PC-9 (cell line): ENCODE measurements at regions not wholly inside any gene's neighbourhood (a gene's known extent, or its start where the extent isn't known, plus 50 kb on each side); places are given as distances from the start of the nearest gene placed in this dataset.

Experiments used
- BruUV-seq: library from RNA; stranded (reverse); fragments of 400-500 nt; replicated peaks from 2 replicates; lab custom pipeline; 2021; lab: Mats Ljungman, UMichigan
- CTCF ChIA-PET: fragments of 300-600 bp; sonication (Branson Sonifier 250); formaldehyde crosslinking; loops from one replicate; lab custom pipeline; 2022; ENCODE audit warnings: antibody characterized with exemption; lab: Charles Lee
- POLR2A ChIA-PET: fragments of 300-600 bp; sonication (Branson Sonifier 250); formaldehyde crosslinking; loops from one replicate; lab custom pipeline; 2022; ENCODE audit warnings: antibody characterized with exemption; ENCODE audit not compliant: unreplicated experiment; lab: Charles Lee
- DNase-seq, 2 experiments: peaks; one replicate each; pipeline versions ENCODE4 v3.0.0 to v3.0.0-alpha.2; 2015 to 2022; ENCODE audit warnings: mixed read lengths in 1 of 2
- H2AFZ ChIP-seq: fragments of 200-600 bp; sonication (generic); 2 replicates; pipeline ENCODE4 v1.8.1; 2017; ENCODE audit warnings: antibody characterized with exemption
- H3F3A ChIP-seq: fragments of 200-600 bp; sonication (generic); 2 replicates; pipeline ENCODE4 v1.8.1; 2017; ENCODE audit warnings: antibody characterized with exemption, mild to moderate bottlenecking, low read depth; ENCODE audit not compliant: insufficient read depth
- H3K27ac ChIP-seq: fragments of 200-600 bp; sonication (generic); 2 replicates; pipeline ENCODE4 v1.6.1; 2016; ENCODE audit warnings: mixed run types
- H3K27me3 ChIP-seq: fragments of 200-600 bp; sonication (generic); 2 replicates; pipeline ENCODE4 v1.6.1; 2016; ENCODE audit warnings: low read depth, mixed run types; ENCODE audit not compliant: insufficient read depth
- H3K36me3 ChIP-seq: fragments of 200-600 bp; sonication (generic); 2 replicates; pipeline ENCODE4 v1.6.1; 2016; ENCODE audit warnings: low read depth, mixed run types
- H3K4me1 ChIP-seq: fragments of 200-600 bp; sonication (generic); replicated peaks from 2 replicates; pipeline ENCODE4 v1.6.1; 2016; ENCODE audit warnings: mixed run types; ENCODE audit not compliant: insufficient read depth
- H3K4me2 ChIP-seq: fragments of 200-600 bp; sonication (generic); 2 replicates; pipeline ENCODE4 v1.6.1; 2017; ENCODE audit warnings: mixed run types
- H3K4me3 ChIP-seq: fragments of 200-600 bp; sonication (generic); 2 replicates; pipeline ENCODE4 v1.6.1; 2016; ENCODE audit warnings: mixed run types
- H3K79me2 ChIP-seq: fragments of 200-600 bp; sonication (generic); 2 replicates; pipeline ENCODE4 v1.6.1; 2017; ENCODE audit warnings: low read depth, mixed run types
- H3K9me2 ChIP-seq: fragments of 200-600 bp; sonication (generic); 2 replicates; pipeline ENCODE4 v1.8.1; 2017; ENCODE audit warnings: mild to moderate bottlenecking; ENCODE audit not compliant: insufficient read depth
- H3K9me3 ChIP-seq: fragments of 200-600 bp; sonication (generic); 2 replicates; pipeline ENCODE4 v1.8.1; 2016; ENCODE audit warnings: low read depth; ENCODE audit not compliant: insufficient read depth
- H4K20me1 ChIP-seq: fragments of 200-600 bp; sonication (generic); 2 replicates; pipeline ENCODE4 v1.8.1; 2017; ENCODE audit not compliant: insufficient read depth
- EZH2 ChIP-seq: fragments of 200-600 bp; sonication (generic); IDR thresholded peaks from 2 replicates; pipeline ENCODE4 v1.8.0; 2017; ENCODE audit warnings: antibody characterized with exemption, low read depth
- intact Hi-C: fragments of 100-400 bp; cut with micrococcal nuclease; formaldehyde crosslinking; loops from one replicate; pipeline ENCODE4 v1.10.0; 2022; ENCODE audit not compliant: unreplicated experiment
- TF ChIP-seq, protein P1 (sequence below): fragments of 200-600 bp; sonication (generic); conservative IDR thresholded peaks from 2 replicates; pipeline ENCODE4 v1.6.1; 2017; ENCODE audit warnings: mixed run types, antibody characterized with exemption, mild to moderate bottlenecking, moderate library complexity

DNA sequence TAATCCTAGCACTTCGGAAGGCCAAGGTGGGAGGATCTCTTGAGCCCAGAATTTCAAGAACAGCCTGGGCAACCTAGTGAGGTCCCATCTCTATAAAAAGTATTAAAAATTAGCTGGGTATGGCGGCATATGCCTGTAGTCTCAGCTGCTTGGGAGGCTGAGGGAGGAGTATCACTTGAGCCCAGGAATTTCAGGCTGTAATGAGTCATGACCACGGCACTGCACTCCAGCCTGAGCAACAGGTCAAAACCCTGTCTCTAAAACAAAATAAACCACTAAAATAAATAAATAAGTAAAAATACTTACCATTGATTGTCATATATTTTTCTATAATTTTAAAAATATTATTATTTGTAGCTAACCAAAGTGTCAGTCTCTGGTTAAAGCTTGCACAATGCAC is 315.6 kb upstream of the SMIM31 start:
- Histone ChIP-seq H3K27me3 (no peaks in the 10 kb centered on the region), H4K20me1 (no peaks in the 10 kb centered on the region), H3K36me3 (no peaks in the 10 kb centered on the region), H3K27ac (no peak overlapping the region), H2AFZ (peak overlapping the region; percentile 8; the same call in 1 of the 2 replicates), H3K9me3 (no peaks in the 10 kb centered on the region), H3K9me2 (no peaks in the 10 kb centered on the region), H3F3A (no peaks in the 10 kb centered on the region), H3K4me2 (no peak overlapping the region), H3K4me1 (peaks cover 18% of the 10 kb centered on the region; the same call in 1 of the 2 replicates), H3K4me3 (no peak overlapping the region), H3K79me2 (no peaks in the 10 kb centered on the region)
- intact Hi-C loops: loop anchor here (5.0 kb wide), 1 partner anchor 209 kb away; no protein-coding TSS in a partner anchor
- no TSS peak for BruUV-seq
- POLR2A ChIA-PET: interaction anchor here (0.7 kb wide), 1 partner anchor 33 kb away, joined by 11 read pairs; no protein-coding TSS in a partner anchor
- no peak for DNase-seq
- TF ChIP-seq EZH2: no peak
- TF ChIP-seq, protein P1, sequence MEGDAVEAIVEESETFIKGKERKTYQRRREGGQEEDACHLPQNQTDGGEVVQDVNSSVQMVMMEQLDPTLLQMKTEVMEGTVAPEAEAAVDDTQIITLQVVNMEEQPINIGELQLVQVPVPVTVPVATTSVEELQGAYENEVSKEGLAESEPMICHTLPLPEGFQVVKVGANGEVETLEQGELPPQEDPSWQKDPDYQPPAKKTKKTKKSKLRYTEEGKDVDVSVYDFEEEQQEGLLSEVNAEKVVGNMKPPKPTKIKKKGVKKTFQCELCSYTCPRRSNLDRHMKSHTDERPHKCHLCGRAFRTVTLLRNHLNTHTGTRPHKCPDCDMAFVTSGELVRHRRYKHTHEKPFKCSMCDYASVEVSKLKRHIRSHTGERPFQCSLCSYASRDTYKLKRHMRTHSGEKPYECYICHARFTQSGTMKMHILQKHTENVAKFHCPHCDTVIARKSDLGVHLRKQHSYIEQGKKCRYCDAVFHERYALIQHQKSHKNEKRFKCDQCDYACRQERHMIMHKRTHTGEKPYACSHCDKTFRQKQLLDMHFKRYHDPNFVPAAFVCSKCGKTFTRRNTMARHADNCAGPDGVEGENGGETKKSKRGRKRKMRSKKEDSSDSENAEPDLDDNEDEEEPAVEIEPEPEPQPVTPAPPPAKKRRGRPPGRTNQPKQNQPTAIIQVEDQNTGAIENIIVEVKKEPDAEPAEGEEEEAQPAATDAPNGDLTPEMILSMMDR: no peak
- CTCF ChIA-PET: no interaction called here

DNA sequence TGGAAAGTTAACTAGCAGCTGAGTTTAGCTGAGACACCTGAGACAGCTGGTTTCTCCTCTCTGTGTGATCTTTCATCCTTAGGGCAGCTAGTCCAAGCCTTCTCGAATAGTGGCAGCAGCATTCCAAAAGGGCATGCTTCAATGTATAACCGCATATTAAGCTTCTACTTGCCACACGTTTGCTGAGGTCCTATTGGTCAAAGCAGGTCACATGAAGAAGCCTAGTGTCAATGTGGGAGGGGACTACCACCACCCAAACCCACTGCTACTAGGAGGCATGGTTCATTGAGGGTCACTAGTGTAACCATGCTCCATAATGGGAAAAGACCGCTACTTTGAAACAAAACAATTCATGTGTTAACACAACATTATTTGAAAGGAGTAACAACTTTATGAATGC is 314.9 kb upstream of the SMIM31 start:
- H3K4me1 ChIP-seq: peaks cover 18% of the 10 kb centered on the region; the same call in 1 of the 2 replicates
- BruUV-seq: no TSS peak
- H3K79me2 ChIP-seq: no peaks in the 10 kb centered on the region
- H3F3A ChIP-seq: no peaks in the 10 kb centered on the region
- H2AFZ ChIP-seq: no peak overlapping the region
- H4K20me1 ChIP-seq: no peaks in the 10 kb centered on the region
- ChIA-PET POLR2A (interaction anchor here (0.7 kb wide), 1 partner anchor 32 kb away, joined by 11 read pairs; no protein-coding TSS in a partner anchor), CTCF (no interaction called here)
- H3K4me2 ChIP-seq: no peak overlapping the region
- H3K27me3 ChIP-seq: no peaks in the 10 kb centered on the region
- intact Hi-C loops: loop anchor here (5.0 kb wide), 1 partner anchor 208 kb away; no protein-coding TSS in a partner anchor
- no peak for DNase-seq
- no peaks in the 10 kb centered on the region for H3K9me3 ChIP-seq
- TF ChIP-seq EZH2: no peak
- TF ChIP-seq, protein P1: no peak
- H3K36me3 ChIP-seq: no peaks in the 10 kb centered on the region
- H3K9me2 ChIP-seq: no peaks in the 10 kb centered on the region
- H3K27ac ChIP-seq: no peak overlapping the region
- no peak overlapping the region for H3K4me3 ChIP-seq

DNA sequence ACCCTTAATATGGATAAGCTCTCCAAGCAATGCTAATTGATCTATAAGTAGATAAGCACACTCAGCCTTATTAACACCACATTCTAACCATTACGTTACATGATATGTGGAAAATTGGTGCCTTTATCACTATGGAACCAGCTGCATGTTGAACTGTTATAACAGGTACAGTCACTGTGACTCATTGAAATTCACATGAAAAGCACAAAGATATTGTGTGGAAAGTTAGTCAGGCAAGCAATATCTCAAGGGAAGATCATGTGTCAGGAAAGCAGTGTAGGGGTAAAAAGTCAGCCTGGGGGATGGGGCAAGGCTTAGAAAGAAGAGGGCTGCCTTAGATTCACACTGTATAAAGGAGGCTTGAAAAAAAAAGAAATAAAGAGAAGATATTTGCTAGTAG is 313.7 kb upstream of the SMIM31 start:
- Histone ChIP-seq H3K36me3 (no peaks in the 10 kb centered on the region), H3K4me3 (no peak overlapping the region), H4K20me1 (no peaks in the 10 kb centered on the region), H2AFZ (no peak overlapping the region), H3K9me2 (no peaks in the 10 kb centered on the region), H3K9me3 (no peaks in the 10 kb centered on the region), H3K4me1 (peaks cover 18% of the 10 kb centered on the region; the same call in 1 of the 2 replicates), H3K27me3 (no peaks in the 10 kb centered on the region), H3K27ac (0 out of 2 replicates have a peak overlapping the region, but pooled peaks have one; percentile 6), H3F3A (no peaks in the 10 kb centered on the region), H3K4me2 (no peak overlapping the region), H3K79me2 (no peaks in the 10 kb centered on the region)
- intact Hi-C loops: no loop called here
- DNase-seq: peak; percentile 7 to 50
- TF ChIP-seq, protein P1: no peak
- TF ChIP-seq EZH2: no peak
- no TSS peak for BruUV-seq
- ChIA-PET CTCF (no interaction called here), POLR2A (no interaction called here)
